A549 (cell line): ENCODE measurements at regions not wholly inside any gene's neighbourhood (a gene's known extent, or its start where the extent isn't known, plus 50 kb on each side); places are given as distances from the start of the nearest gene placed in this dataset.

ENCODE experiments used
- ATAC-seq, 2 experiments: fragments of 200-7000 bp in 1 of 2; fragments of >200 bp in 1 of 2; cut with Nextera tagmentation in 1 of 2; cut with Tn5 transposase in 1 of 2; 3 replicates each; pipeline versions ENCODE4 v1.8.0 to v1.9.1; 2018 to 2020; ENCODE audit warnings: mild to moderate bottlenecking in 1 of 2, moderate library complexity in 1 of 2
- CTCF ChIA-PET: fragments of 300-600 bp; sonication (Branson Sonifier 250); formaldehyde crosslinking; extraction: SDS; loops from one replicate; lab custom pipeline; 2021; ENCODE audit warnings: antibody characterized with exemption, inconsistent platforms; lab: Yijun Ruan, JAX
- POLR2A ChIA-PET: fragments of 350-600 bp; formaldehyde crosslinking; extraction: SDS; loops from one replicate; lab custom pipeline; 2021; ENCODE audit warnings: antibody characterized with exemption, inconsistent platforms; lab: Yijun Ruan, JAX
- DNase-seq, 2 experiments: peaks; one replicate each; pipeline versions ENCODE4 v3.0.0 to v3.0.0-alpha.2; 2011 to 2016; ENCODE audit warnings: low read depth in 1 of 2, low spot score in 1 of 2
- FAIRE-seq: peaks from 2 replicates; lab custom pipeline; 2011; peaks lifted over from hg19 to GRCh38; lab: Jason Lieb, UNC
- H3K27ac ChIP-seq, 2 experiments: fragments of >200 bp; sonication (Bioruptor Twin); formaldehyde crosslinking; 3 replicates each; pipeline ENCODE4 v1.5.1; 2016 to 2017
- H3K4me1 ChIP-seq: fragments of >200 bp; sonication (Bioruptor Twin); formaldehyde crosslinking; 3 replicates; pipeline ENCODE4 v1.6.1; 2016
- H3K4me2 ChIP-seq: fragments of >200 bp; sonication (Bioruptor Twin); formaldehyde crosslinking; 3 replicates; pipeline ENCODE4 v1.6.1; 2016
- H3K4me3 ChIP-seq: fragments of >200 bp; sonication (Bioruptor Twin); formaldehyde crosslinking; 3 replicates; pipeline ENCODE4 v1.5.1; 2016
- H3K9me3 ChIP-seq: fragments of >200 bp; sonication (Bioruptor Twin); formaldehyde crosslinking; 3 replicates; pipeline ENCODE4 v1.6.1; 2016
- BHLHE40 ChIP-seq: IDR thresholded peaks from 2 replicates; pipeline ENCODE4 v1.6.1; 2012; ENCODE audit warnings: low read depth, low read length, inconsistent platforms
- CBX2 ChIP-seq: fragments of 200-600 bp; sonication (generic); IDR thresholded peaks from 2 replicates; pipeline ENCODE4 v1.6.1; 2016; ENCODE audit warnings: low read depth, mild to moderate bottlenecking, borderline replicate concordance
- CBX8 ChIP-seq: fragments of 200-600 bp; sonication (generic); IDR thresholded peaks from 2 replicates; pipeline ENCODE4 v1.6.1; 2016
- EHMT2 ChIP-seq: fragments of 200-600 bp; sonication (generic); IDR thresholded peaks from 2 replicates; pipeline ENCODE4 v1.6.1; 2016; ENCODE audit warnings: antibody characterized with exemption, low read depth, mild to moderate bottlenecking, moderate library complexity
- ESRRA ChIP-seq: fragments of 150-350 bp; IDR thresholded peaks from 2 replicates; pipeline ENCODE4 v1.6.1; 2014; ENCODE audit warnings: mild to moderate bottlenecking, low read length, borderline replicate concordance
- FOSL2 ChIP-seq, 2 experiments: fragments of 450-650 bp in 1 of 2; fragments of >200 bp in 1 of 2; sonication (Bioruptor Twin) in 1 of 2; formaldehyde crosslinking; IDR thresholded peaks; 2 replicates each; pipeline versions ENCODE4 v1.5.0 to v1.6.1; 2016 to 2020; ENCODE audit warnings: mild to moderate bottlenecking in 1 of 2, moderate library complexity in 1 of 2
- HDAC2 ChIP-seq: fragments of 200-600 bp; sonication (generic); IDR thresholded peaks from 2 replicates; pipeline ENCODE4 v1.6.1; 2016
- HOXA7 ChIP-seq: fragments of 250-450 bp; sonication (Bioruptor Pico); IDR thresholded peaks from 2 replicates; pipeline ENCODE4 v1.5.0; 2020; ENCODE audit warnings: mild to moderate bottlenecking, moderate library complexity
- HOXB13 ChIP-seq: fragments of 250-450 bp; sonication (Bioruptor Pico); IDR thresholded peaks from 2 replicates; pipeline ENCODE4 v1.5.0; 2020; ENCODE audit warnings: low read depth, mild to moderate bottlenecking, moderate library complexity
- JUNB ChIP-seq: fragments of >200 bp; sonication (Bioruptor Twin); formaldehyde crosslinking; IDR thresholded peaks from 2 replicates; pipeline ENCODE4 v1.6.1; 2016
- KDM1A ChIP-seq: fragments of 200-600 bp; sonication (generic); IDR thresholded peaks from 2 replicates; pipeline ENCODE4 v1.6.1; 2016; ENCODE audit warnings: low read depth, mild to moderate bottlenecking
- MAZ ChIP-seq: fragments of 150-350 bp; IDR thresholded peaks from 2 replicates; pipeline ENCODE4 v1.6.1; 2014; ENCODE audit warnings: antibody characterized with exemption, low read depth, low read length, borderline replicate concordance
- MYC ChIP-seq: IDR thresholded peaks from 2 replicates; pipeline ENCODE4 v1.6.1; 2012; ENCODE audit warnings: mild to moderate bottlenecking, inconsistent platforms, low read length, improper control_type of control experiment, borderline replicate concordance
- NFE2L2 ChIP-seq: fragments of 150-350 bp; conservative IDR thresholded peaks from 2 replicates; pipeline ENCODE4 v1.6.1; 2014; ENCODE audit warnings: low read length
- NPAS2 ChIP-seq: fragments of 250-450 bp; sonication (Bioruptor Pico); IDR thresholded peaks from 2 replicates; pipeline ENCODE4 v1.8.0; 2022; ENCODE audit warnings: mild to moderate bottlenecking, moderate library complexity, borderline replicate concordance
- NR3C1 ChIP-seq: fragments of >200 bp; sonication (Bioruptor Twin); formaldehyde crosslinking; IDR thresholded peaks from 3 replicates; pipeline ENCODE4 v1.6.1; 2017
- RARB ChIP-seq: fragments of 250-450 bp; sonication (Bioruptor Pico); IDR thresholded peaks from 2 replicates; pipeline ENCODE4 v1.8.0; 2021; ENCODE audit warnings: mild to moderate bottlenecking, moderate library complexity
- RFX5 ChIP-seq: fragments of 450-650 bp; IDR thresholded peaks from 2 replicates; pipeline ENCODE4 v1.7.1; 2014; ENCODE audit warnings: antibody characterized with exemption, mild to moderate bottlenecking, moderate library complexity
- RNF2 ChIP-seq: fragments of 200-600 bp; sonication (generic); IDR thresholded peaks from 2 replicates; pipeline ENCODE4 v1.6.1; 2016; ENCODE audit warnings: low read depth, mild to moderate bottlenecking, antibody characterized with exemption, moderate library complexity, borderline replicate concordance
- ZFP36 ChIP-seq: fragments of 450-650 bp; IDR thresholded peaks from 2 replicates; pipeline ENCODE4 v1.6.1; 2014; ENCODE audit warnings: borderline replicate concordance; ENCODE audit not compliant: partially characterized antibody
- ZNF302 ChIP-seq: fragments of 250-450 bp; sonication (Bioruptor Pico); IDR thresholded peaks from 2 replicates; pipeline ENCODE4 v1.9.0; 2021; ENCODE audit warnings: inconsistent platforms, mild to moderate bottlenecking, moderate library complexity
- WGBS: methylation state at CpG from one replicate; pipeline ENCODE4 v1.1.6; 2017; ENCODE audit errors: missing lambda C conversion rate; 5-methylcytosine and 5-hydroxymethylcytosine counted together
- TF ChIP-seq, protein P1 (sequence below): IDR thresholded peaks from 2 replicates; pipeline ENCODE4 v1.6.1; 2012; ENCODE audit warnings: low read depth, borderline replicate concordance
- TF ChIP-seq, protein P2 (sequence below): fragments of >200 bp; sonication (Bioruptor Twin); formaldehyde crosslinking; IDR thresholded peaks from 3 replicates; pipeline ENCODE4 v1.5.1; 2016
- TF ChIP-seq, protein P3 (sequence below): fragments of 150-350 bp; IDR thresholded peaks from 2 replicates; pipeline ENCODE4 v1.6.1; 2014; ENCODE audit warnings: low read depth, mild to moderate bottlenecking, low read length
- TF ChIP-seq, protein P4 (sequence below): IDR thresholded peaks from 2 replicates; pipeline ENCODE4 v1.6.1; 2012
- TF ChIP-seq, protein P5 (sequence below): fragments of 450-650 bp; IDR thresholded peaks from 2 replicates; pipeline ENCODE4 v1.6.1; 2014; ENCODE audit warnings: antibody characterized with exemption
- TF ChIP-seq, protein P6 (sequence below): fragments of >200 bp; sonication (Bioruptor Twin); formaldehyde crosslinking; IDR thresholded peaks from 2 replicates; pipeline ENCODE4 v1.6.1; 2016

DNA sequence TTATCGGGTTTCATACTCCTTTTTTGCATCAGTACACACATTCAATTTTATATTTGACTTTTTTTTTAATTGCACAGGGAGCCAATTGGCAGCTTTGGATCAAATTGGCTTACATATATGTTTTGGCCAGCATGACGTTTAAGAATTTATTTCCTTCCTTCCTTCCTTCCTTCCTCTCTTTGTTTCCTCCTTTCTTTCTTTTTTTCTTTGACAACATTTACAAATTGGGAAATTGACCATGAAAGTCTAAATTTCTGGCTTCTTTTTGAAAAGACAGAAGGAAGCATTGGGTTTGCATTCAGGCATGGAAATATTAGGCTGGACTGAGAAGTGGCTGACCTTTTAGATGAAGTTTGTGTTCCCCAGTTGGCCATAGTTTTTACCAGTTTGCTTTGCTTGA lies 103.4 kb upstream of the IGSF10 start:
- no peaks in the 10 kb centered on the region for H3K9me3 ChIP-seq
- no peak for DNase-seq
- WGBS, result 78% methylated on average over 2 of the region's 2 CpGs
- no peak overlapping the region for H3K27ac ChIP-seq
- CTCF ChIA-PET, result interaction anchor here (1.3 kb wide), 1 partner anchor 97 kb away, joined by 3 read pairs; no protein-coding TSS in a partner anchor
- H3K4me1 ChIP-seq, result no peaks in the 10 kb centered on the region
- POLR2A ChIA-PET, result no interaction called here
- H3K4me3 ChIP-seq, result no peak overlapping the region
- TF ChIP-seq HOXB13 (CRISPR knock-in tag), result no peak
- TF ChIP-seq, protein P1, sequence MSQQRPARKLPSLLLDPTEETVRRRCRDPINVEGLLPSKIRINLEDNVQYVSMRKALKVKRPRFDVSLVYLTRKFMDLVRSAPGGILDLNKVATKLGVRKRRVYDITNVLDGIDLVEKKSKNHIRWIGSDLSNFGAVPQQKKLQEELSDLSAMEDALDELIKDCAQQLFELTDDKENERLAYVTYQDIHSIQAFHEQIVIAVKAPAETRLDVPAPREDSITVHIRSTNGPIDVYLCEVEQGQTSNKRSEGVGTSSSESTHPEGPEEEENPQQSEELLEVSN, result no peak
- no peak for TF ChIP-seq ZNF302 (CRISPR knock-in tag)
- TF ChIP-seq, protein P2, sequence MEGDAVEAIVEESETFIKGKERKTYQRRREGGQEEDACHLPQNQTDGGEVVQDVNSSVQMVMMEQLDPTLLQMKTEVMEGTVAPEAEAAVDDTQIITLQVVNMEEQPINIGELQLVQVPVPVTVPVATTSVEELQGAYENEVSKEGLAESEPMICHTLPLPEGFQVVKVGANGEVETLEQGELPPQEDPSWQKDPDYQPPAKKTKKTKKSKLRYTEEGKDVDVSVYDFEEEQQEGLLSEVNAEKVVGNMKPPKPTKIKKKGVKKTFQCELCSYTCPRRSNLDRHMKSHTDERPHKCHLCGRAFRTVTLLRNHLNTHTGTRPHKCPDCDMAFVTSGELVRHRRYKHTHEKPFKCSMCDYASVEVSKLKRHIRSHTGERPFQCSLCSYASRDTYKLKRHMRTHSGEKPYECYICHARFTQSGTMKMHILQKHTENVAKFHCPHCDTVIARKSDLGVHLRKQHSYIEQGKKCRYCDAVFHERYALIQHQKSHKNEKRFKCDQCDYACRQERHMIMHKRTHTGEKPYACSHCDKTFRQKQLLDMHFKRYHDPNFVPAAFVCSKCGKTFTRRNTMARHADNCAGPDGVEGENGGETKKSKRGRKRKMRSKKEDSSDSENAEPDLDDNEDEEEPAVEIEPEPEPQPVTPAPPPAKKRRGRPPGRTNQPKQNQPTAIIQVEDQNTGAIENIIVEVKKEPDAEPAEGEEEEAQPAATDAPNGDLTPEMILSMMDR, result no peak
- TF ChIP-seq RARB (CRISPR knock-in tag), result no peak
- no peak for TF ChIP-seq NPAS2 (CRISPR knock-in tag)
- no peak for TF ChIP-seq CBX2
- TF ChIP-seq HOXA7 (CRISPR knock-in tag), result no peak
- TF ChIP-seq FOSL2 (IDR thresholded peaks at IDR 0.05), result no peak
- TF ChIP-seq FOSL2 (CRISPR knock-in tag; IDR thresholded peaks at IDR 0.05), result no peak
- TF ChIP-seq KDM1A, result no peak
- TF ChIP-seq, protein P3, sequence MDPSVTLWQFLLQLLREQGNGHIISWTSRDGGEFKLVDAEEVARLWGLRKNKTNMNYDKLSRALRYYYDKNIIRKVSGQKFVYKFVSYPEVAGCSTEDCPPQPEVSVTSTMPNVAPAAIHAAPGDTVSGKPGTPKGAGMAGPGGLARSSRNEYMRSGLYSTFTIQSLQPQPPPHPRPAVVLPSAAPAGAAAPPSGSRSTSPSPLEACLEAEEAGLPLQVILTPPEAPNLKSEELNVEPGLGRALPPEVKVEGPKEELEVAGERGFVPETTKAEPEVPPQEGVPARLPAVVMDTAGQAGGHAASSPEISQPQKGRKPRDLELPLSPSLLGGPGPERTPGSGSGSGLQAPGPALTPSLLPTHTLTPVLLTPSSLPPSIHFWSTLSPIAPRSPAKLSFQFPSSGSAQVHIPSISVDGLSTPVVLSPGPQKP, result no peak
- TF ChIP-seq, protein P4, sequence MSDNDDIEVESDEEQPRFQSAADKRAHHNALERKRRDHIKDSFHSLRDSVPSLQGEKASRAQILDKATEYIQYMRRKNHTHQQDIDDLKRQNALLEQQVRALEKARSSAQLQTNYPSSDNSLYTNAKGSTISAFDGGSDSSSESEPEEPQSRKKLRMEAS, result no peak
- no peak for TF ChIP-seq RNF2
- no peak for TF ChIP-seq HDAC2
- TF ChIP-seq EHMT2, result no peak
- H3K4me2 ChIP-seq, result no peak overlapping the region
- FAIRE-seq, result no peak
- ATAC-seq, result no peak

DNA sequence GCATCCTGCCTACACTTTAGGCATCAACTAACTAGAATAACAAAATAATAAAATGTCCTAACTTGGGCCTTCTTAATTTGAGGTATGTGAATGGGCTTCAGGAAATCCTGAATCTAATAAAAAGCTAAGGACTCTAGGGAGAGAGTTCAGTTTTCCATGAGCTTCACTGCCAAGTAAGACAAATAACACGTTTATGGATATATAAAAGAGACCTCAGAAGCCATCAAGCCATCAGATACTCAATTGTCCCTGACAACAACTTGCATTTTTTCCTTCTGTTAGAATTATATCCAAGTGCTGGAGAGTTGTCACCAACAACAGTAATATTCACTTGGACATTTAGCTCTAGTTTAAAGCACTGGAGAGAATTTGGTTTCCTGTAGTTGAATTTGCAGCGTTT lies 102.4 kb upstream of the IGSF10 start:
- no peak for FAIRE-seq
- POLR2A ChIA-PET, result no interaction called here
- TF ChIP-seq JUNB (no peak), EHMT2 (no peak), ZFP36 (no peak), ESRRA (no peak), MYC (no peak), NR3C1 (no peak), RFX5 (no peak), HDAC2 (no peak), RARB (CRISPR knock-in tag) (no peak), BHLHE40 (no peak), MAZ (no peak), NFE2L2 (no peak), CBX8 (no peak)
- TF ChIP-seq, protein P3, result no peak
- TF ChIP-seq, protein P4, result no peak
- TF ChIP-seq, protein P5, sequence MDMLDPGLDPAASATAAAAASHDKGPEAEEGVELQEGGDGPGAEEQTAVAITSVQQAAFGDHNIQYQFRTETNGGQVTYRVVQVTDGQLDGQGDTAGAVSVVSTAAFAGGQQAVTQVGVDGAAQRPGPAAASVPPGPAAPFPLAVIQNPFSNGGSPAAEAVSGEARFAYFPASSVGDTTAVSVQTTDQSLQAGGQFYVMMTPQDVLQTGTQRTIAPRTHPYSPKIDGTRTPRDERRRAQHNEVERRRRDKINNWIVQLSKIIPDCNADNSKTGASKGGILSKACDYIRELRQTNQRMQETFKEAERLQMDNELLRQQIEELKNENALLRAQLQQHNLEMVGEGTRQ, result no peak
- TF ChIP-seq, protein P6, sequence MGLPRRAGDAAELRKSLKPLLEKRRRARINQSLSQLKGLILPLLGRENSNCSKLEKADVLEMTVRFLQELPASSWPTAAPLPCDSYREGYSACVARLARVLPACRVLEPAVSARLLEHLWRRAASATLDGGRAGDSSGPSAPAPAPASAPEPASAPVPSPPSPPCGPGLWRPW, result no peak
- TF ChIP-seq, protein P2, result no peak
- TF ChIP-seq, all 56 proteins: peak for 0
- ATAC-seq (no peak), DNase-seq (no peak)
- no peaks in the 10 kb centered on the region for H3K9me3 ChIP-seq
- H3K27ac ChIP-seq, result no peak overlapping the region
- CTCF ChIA-PET, result no interaction called here
- no peak overlapping the region for H3K4me3 ChIP-seq
- no peak overlapping the region for H3K4me2 ChIP-seq
- no peaks in the 10 kb centered on the region for H3K4me1 ChIP-seq
- WGBS, result 13% methylated on average over 2 of the region's 2 CpGs
